ENCODE measurements at regions not wholly inside any gene's neighbourhood (a gene's known extent, or its start where the extent isn't known, plus 50 kb on each side); places are given as distances from the start of the nearest gene placed in this dataset.
"Not testable (repeated sequence)": the region's sequence is repeated elsewhere in the genome, so short reads cannot be mapped to it uniquely, and the experiment has no call there.

DNA sequence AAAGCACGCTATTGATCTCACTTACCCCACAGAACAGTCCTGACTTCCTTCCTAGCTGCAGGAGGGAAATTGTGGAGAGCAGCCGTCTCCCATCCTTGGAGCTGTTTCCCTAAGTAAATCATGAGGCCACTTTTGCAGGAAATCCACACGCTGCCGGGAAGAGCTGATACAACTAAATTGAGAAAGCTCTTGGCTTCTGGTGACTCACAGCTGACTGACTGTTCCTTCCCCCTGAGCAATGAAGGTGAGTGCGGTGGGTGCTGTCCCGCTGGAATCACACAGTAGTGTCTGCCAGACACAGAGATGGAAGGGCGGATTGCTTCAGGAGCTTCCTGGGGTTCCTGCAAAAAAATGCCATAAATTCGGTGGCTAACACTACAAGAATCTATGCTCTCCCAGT is 268.9 kb downstream of the ASMT start:
- Histone ChIP-seq H3K36me3 (replicated peaks; ENCODE audit: control insufficient read depth, insufficient read depth, low read length) (no peaks in the 10 kb centered on the region), H3K27me3 (ENCODE audit: control insufficient read depth, insufficient read depth, low read length) (no peaks in the 10 kb centered on the region), H3K4me3 (ENCODE audit: insufficient read depth, low read depth, low read length) (no peak overlapping the region)
- DNase-seq, result no peak

DNA sequence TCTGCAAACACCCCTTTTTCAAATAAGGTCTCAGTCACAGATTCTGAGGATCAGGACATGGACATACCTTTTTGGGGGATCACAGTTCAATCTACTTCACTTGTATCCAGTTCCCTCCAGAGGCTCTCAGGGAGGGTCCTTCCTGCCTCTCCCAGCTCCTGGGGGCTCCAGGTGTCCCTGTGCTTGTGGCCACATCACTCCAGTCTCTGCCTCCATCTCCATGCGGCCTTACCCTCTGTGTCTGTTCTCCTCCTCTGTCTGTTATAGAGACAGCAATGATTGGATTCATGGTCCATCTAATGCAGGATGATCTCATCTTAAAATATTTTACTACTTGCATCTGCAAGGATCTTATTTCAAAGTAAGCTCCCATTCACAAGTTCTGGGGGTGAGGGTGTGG is 269.6 kb downstream of the ASMT start:
- Histone ChIP-seq H3K36me3 (replicated peaks; ENCODE audit: control insufficient read depth, insufficient read depth, low read length) (no peaks in the 10 kb centered on the region), H3K27me3 (ENCODE audit: control insufficient read depth, insufficient read depth, low read length) (no peaks in the 10 kb centered on the region), H3K4me3 (ENCODE audit: insufficient read depth, low read depth, low read length) (no peak overlapping the region)
- DNase-seq, result no peak

GRCh38 chrX:1885116-1885515 is 270.3 kb downstream of the ASMT start:
- H3K27me3 ChIP-seq (ENCODE audit: control insufficient read depth, insufficient read depth, low read length), result no peaks in the 10 kb centered on the region
- DNase-seq, result no peak

DNA sequence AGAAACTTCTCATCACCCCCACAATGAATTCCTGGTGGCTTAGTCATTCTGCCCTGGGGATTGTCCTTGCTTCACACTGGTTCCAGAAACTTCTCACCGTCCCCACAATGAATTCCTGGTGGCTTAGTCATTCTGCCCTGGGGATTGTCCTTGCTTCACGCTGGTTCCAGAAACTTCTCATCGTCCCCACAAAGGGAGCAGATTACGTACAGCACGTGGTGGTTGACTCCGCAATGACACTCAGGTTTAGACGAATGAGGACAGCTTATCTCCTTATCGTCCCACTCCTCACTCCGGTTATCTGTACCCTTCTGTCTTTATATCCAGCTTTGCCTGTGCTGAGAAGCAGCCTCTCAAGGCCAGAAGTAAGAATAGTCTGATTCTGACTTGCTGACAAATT is 273.4 kb downstream of the ASMT start:
- H3K4me3 ChIP-seq (ENCODE audit: insufficient read depth, low read depth, low read length); DNase-seq; H3K27me3 ChIP-seq (ENCODE audit: control insufficient read depth, insufficient read depth, low read length); H3K36me3 ChIP-seq (replicated peaks; ENCODE audit: control insufficient read depth, insufficient read depth, low read length): not testable (repeated sequence)

More at GRCh38 chrX:1885116-1885515, 270.3 kb downstream of the ASMT start:
- Histone ChIP-seq H3K36me3 (replicated peaks; ENCODE audit: control insufficient read depth, insufficient read depth, low read length) (no peaks in the 10 kb centered on the region), H3K4me3 (ENCODE audit: insufficient read depth, low read depth, low read length) (no peak overlapping the region)

DNA sequence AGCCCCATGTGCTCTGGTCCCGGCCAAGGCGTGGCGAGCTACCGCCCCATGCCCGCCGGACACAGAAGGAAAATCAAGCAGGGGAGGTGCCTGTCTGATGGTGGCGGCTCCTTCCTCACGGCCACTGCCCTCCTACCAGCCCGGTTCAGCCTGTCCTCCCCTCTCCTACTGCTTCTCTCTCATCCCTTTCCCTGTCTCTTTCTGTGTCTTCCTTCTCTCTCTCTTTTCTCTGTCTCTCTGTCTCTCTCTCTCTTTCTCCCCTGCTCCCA is 279.1 kb downstream of the ASMT start:
- H3K36me3 ChIP-seq (replicated peaks; ENCODE audit: control insufficient read depth, insufficient read depth, low read length), result no peaks in the 10 kb centered on the region
- H3K27me3 ChIP-seq (ENCODE audit: control insufficient read depth, insufficient read depth, low read length), result no peaks in the 10 kb centered on the region
- no peak for DNase-seq
- no peak overlapping the region for H3K4me3 ChIP-seq (ENCODE audit: insufficient read depth, low read depth, low read length)

DNA sequence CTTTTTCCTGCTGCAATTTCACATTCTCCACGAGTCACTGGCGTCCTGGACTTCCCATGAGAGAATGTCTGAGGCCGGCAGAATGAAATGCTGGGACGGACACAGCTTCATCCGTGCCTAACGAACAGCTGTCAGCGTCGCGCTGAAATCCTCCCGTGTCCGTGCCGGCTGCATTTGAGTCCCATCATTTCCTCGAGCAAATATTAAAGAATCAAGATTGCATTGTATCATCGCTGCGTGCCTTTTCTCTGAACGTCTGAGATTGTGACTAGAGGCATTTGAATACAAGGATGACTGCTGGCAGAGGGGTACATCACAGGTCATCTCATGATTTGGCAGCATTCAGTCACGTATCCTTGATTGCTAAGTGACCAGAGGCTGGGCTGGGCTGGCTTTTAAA is 279.9 kb downstream of the ASMT start:
- DNase-seq, result no peak
- H3K27me3 ChIP-seq (ENCODE audit: control insufficient read depth, insufficient read depth, low read length), result no peaks in the 10 kb centered on the region
- no peak overlapping the region for H3K4me3 ChIP-seq (ENCODE audit: insufficient read depth, low read depth, low read length)
- no peaks in the 10 kb centered on the region for H3K36me3 ChIP-seq (replicated peaks; ENCODE audit: control insufficient read depth, insufficient read depth, low read length)

- no peak for DNase-seq
- no peak overlapping the region for H3K4me3 ChIP-seq (ENCODE audit: insufficient read depth, low read depth, low read length)
- no peaks in the 10 kb centered on the region for H3K36me3 ChIP-seq (replicated peaks; ENCODE audit: control insufficient read depth, insufficient read depth, low read length)
- H3K27me3 ChIP-seq (ENCODE audit: control insufficient read depth, insufficient read depth, low read length), result no peaks in the 10 kb centered on the region
Measured at GRCh38 chrX:1895583-1895982, 280.7 kb downstream of the ASMT start.

DNA sequence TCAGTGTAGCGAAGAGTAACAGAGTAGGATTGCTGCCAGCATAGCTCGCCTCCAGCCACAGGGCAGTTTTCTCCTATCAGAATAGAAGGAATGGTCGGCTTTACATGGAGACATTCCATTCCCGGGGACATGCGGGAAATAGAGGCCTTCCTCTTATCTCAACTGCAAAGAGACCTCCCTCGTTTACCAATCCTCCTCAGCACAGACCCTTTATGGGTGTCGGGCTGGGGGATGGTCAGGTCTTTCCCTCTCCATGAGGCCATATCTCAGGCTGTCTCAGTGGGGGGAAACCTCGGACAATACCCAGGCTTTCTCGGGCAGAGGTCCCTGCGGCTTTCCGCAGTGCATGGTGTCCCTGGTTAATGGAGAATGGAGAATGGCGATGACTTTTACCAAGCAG is 285.0 kb downstream of the ASMT start:
- Histone ChIP-seq H3K36me3 (replicated peaks; ENCODE audit: control insufficient read depth, insufficient read depth, low read length) (no peaks in the 10 kb centered on the region), H3K4me3 (ENCODE audit: insufficient read depth, low read depth, low read length) (no peak overlapping the region), H3K27me3 (ENCODE audit: control insufficient read depth, insufficient read depth, low read length) (no peaks in the 10 kb centered on the region)
- no peak for DNase-seq

DNA sequence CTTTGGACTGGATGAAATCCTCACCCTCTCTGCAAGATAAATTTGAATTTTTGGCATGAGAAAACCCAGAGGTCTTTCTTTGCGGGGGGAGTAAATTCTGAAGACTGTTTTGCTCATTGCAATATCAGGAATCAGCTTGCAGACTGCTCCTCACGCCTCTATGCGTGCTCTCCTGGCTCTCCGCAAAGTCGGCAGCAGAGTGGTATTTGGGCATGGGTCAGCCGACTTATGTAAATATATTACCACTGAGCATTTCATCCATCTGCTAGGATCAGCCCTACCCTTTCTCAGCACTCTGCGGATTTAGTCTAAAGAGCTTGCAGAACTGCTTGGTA is 288.0 kb downstream of the ASMT start:
- no peak overlapping the region for H3K4me3 ChIP-seq (ENCODE audit: insufficient read depth, low read depth, low read length)
- H3K36me3 ChIP-seq (replicated peaks; ENCODE audit: control insufficient read depth, insufficient read depth, low read length), result no peaks in the 10 kb centered on the region
- no peaks in the 10 kb centered on the region for H3K27me3 ChIP-seq (ENCODE audit: control insufficient read depth, insufficient read depth, low read length)
- no peak for DNase-seq

DNA sequence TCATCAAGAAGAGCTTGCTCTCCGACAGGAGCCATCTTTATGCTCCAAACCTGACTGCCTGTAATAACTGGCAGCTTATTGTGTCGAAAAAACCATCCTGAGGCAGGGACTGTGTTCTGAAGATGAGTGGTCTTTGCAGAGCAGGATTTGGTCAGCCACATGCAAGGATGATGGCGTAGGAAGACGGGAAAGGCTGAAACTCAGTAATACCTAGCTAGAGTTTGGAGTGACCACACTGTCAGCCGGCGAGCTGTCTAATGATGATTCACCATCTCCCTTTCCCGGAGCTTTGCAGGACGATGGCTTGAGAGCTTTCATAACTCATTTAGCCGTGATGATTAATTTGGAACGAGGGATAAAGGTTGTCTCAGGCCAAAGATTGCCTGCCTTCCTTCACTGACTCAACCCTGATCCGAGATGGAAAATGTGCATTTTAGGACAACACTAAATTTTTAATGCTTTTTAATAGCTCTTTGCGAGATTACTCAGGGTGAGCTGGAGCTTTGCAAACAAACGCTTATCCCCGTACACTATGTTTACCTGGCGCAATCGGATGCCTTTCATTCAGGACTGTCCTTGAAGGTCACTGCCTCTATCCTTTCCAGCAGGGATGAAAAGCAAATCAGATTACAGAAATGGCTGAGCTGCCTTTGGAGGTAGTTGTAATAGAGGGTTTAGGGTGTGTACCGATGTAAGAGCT is 288.5 kb downstream of the ASMT start:
- Histone ChIP-seq H3K27me3 (ENCODE audit: control insufficient read depth, insufficient read depth, low read length) (no peaks in the 10 kb centered on the region), H3K4me3 (ENCODE audit: insufficient read depth, low read depth, low read length) (no peak overlapping the region), H3K36me3 (replicated peaks; ENCODE audit: control insufficient read depth, insufficient read depth, low read length) (no peaks in the 10 kb centered on the region)
- DNase-seq, result no peak

DNA sequence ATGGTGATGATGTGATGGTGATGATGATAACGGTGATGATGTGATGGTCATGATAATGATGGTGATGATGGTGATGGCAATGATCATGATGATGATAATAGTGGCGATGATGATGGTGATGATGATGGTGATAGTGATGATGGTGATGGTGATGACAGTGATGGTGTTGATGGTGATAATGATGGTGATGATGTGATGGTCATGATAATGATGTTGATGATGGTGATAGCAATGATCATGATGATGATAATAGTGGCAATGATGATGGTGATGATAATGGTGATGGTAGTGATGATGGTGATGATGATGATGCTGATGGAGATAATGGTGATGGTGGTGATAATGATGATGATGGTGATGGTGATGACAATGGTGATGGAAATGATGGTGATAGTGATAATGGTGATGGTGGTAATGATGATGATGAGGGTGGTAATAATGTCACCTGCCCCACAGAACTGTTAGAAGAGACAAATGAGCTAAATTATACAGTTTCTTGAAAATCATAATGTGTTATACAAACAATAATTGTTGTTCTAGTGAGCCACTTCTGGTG is 289.9 kb downstream of the ASMT start:
- Histone ChIP-seq H3K36me3 (replicated peaks; ENCODE audit: control insufficient read depth, insufficient read depth, low read length) (no peaks in the 10 kb centered on the region), H3K4me3 (ENCODE audit: insufficient read depth, low read depth, low read length) (no peak overlapping the region), H3K27me3 (ENCODE audit: control insufficient read depth, insufficient read depth, low read length) (no peaks in the 10 kb centered on the region)
- DNase-seq, result no peak

- no peaks in the 10 kb centered on the region for H3K36me3 ChIP-seq (replicated peaks; ENCODE audit: control insufficient read depth, insufficient read depth, low read length)
- H3K27me3 ChIP-seq (ENCODE audit: control insufficient read depth, insufficient read depth, low read length), result no peaks in the 10 kb centered on the region
- no peak overlapping the region for H3K4me3 ChIP-seq (ENCODE audit: insufficient read depth, low read depth, low read length)
- DNase-seq, result no peak
Measured at GRCh38 chrX:1906028-1906427, 291.2 kb downstream of the ASMT start.

DNA sequence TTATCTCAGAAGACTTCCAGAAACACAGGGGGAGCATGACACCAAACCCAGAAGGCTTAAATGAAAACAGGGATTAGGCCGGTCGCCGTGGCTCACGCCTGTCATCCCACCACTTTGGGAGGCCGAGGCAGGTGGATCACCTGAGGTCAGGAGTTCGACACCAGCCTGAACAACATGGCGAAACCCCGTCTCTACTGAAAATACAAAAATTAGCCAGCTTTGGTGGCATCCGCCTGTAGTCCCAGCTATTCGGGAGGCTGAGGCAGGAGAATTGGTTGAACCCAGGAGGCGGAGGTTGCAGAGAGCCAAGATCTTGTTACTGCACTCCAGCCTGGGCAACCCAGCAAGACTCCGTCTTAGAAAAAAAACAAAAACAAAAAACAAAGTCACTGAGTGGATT is 294.1 kb downstream of the ASMT start:
- DNase-seq; H3K36me3 ChIP-seq (replicated peaks; ENCODE audit: control insufficient read depth, insufficient read depth, low read length); H3K27me3 ChIP-seq (ENCODE audit: control insufficient read depth, insufficient read depth, low read length); H3K4me3 ChIP-seq (ENCODE audit: insufficient read depth, low read depth, low read length): not testable (repeated sequence)

GRCh38 chrX:1909419-1910206 is 294.8 kb downstream of the ASMT start:
- H3K27me3 ChIP-seq (ENCODE audit: control insufficient read depth, insufficient read depth, low read length), result no peaks in the 10 kb centered on the region
- no peak for DNase-seq

GRCh38 chrX:1910207-1910470 is 295.3 kb downstream of the ASMT start:
- Histone ChIP-seq H3K36me3 (replicated peaks; ENCODE audit: control insufficient read depth, insufficient read depth, low read length) (no peaks in the 10 kb centered on the region), H3K27me3 (ENCODE audit: control insufficient read depth, insufficient read depth, low read length) (no peaks in the 10 kb centered on the region), H3K4me3 (ENCODE audit: insufficient read depth, low read depth, low read length) (no peak overlapping the region)
- DNase-seq, result no peak

More at GRCh38 chrX:1909419-1910206, 294.8 kb downstream of the ASMT start:
- Histone ChIP-seq H3K4me3 (ENCODE audit: insufficient read depth, low read depth, low read length) (no peak overlapping the region), H3K36me3 (replicated peaks; ENCODE audit: control insufficient read depth, insufficient read depth, low read length) (no peaks in the 10 kb centered on the region)

All from H7 (cell line).